Smooth muscle cell (in vitro differentiated cells): ENCODE measurements at regions not wholly inside any gene's neighbourhood (a gene's known extent, or its start where the extent isn't known, plus 50 kb on each side); places are given as distances from the start of the nearest gene placed in this dataset.

Experiments used
- DNase-seq: peaks from one replicate; lab custom pipeline; 2025; ENCODE audit not compliant: unreplicated experiment; lab: John Stamatoyannopoulos, UW
- H2AFZ ChIP-seq: fragments of 200-600 bp; sonication (generic); 2 replicates; pipeline ENCODE4 v1.6.0; 2016; ENCODE audit warnings: antibody characterized with exemption, low read depth, mild to moderate bottlenecking
- H3F3A ChIP-seq: fragments of 200-600 bp; sonication (generic); 2 replicates; pipeline ENCODE4 v1.6.0; 2017; ENCODE audit warnings: antibody characterized with exemption, low read depth
- H3K27ac ChIP-seq: fragments of 200-600 bp; sonication (generic); 2 replicates; pipeline ENCODE4 v1.5.1; 2016; ENCODE audit warnings: low read depth, mild to moderate bottlenecking
- H3K27me3 ChIP-seq: fragments of 200-600 bp; sonication (generic); 2 replicates; pipeline ENCODE4 v1.6.1; 2016; ENCODE audit warnings: low read depth, mild to moderate bottlenecking
- H3K36me3 ChIP-seq: fragments of 200-600 bp; sonication (generic); 2 replicates; pipeline ENCODE4 v1.5.1; 2016; ENCODE audit warnings: low read depth
- H3K4me1 ChIP-seq: fragments of 200-600 bp; sonication (generic); 2 replicates; pipeline ENCODE4 v1.5.1; 2016; ENCODE audit warnings: low read depth
- H3K4me2 ChIP-seq: fragments of 200-600 bp; sonication (generic); 2 replicates; pipeline ENCODE4 v1.6.0; 2016; ENCODE audit warnings: mild to moderate bottlenecking
- H3K4me3 ChIP-seq: fragments of 200-600 bp; sonication (generic); 2 replicates; pipeline ENCODE4 v1.5.1; 2016; ENCODE audit warnings: mild to moderate bottlenecking
- H3K79me2 ChIP-seq: fragments of 200-600 bp; sonication (generic); 2 replicates; pipeline ENCODE4 v1.6.0; 2016; ENCODE audit warnings: low read depth, mild to moderate bottlenecking
- H3K9ac ChIP-seq: fragments of 200-600 bp; sonication (generic); 2 replicates; pipeline ENCODE4 v1.6.0; 2016; ENCODE audit warnings: low read depth
- H3K9me3 ChIP-seq: fragments of 200-600 bp; sonication (generic); replicated peaks from 2 replicates; pipeline ENCODE4 v1.5.1; 2016; ENCODE audit warnings: low read depth
- H4K20me1 ChIP-seq: fragments of 200-600 bp; sonication (generic); 2 replicates; pipeline ENCODE4 v1.6.0; 2016; ENCODE audit warnings: low read depth
- CTCF ChIP-seq: fragments of 200-600 bp; sonication (generic); IDR thresholded peaks from 2 replicates; pipeline ENCODE4 v1.5.1; 2017; ENCODE audit warnings: borderline replicate concordance, mild to moderate bottlenecking, antibody characterized with exemption; ENCODE audit not compliant: insufficient read depth, poor library complexity, severe bottlenecking
- WGBS: methylation state at CpG from one replicate; pipeline ENCODE4 v1.1.7; 2016; ENCODE audit warnings: low lambda C conversion rate; 5-methylcytosine and 5-hydroxymethylcytosine counted together

GRCh38 chr3:193119926-193120325 is 121.1 kb upstream of the PLAAT1 start:
- 94% methylated on average over 3 of the region's 3 CpGs for WGBS
- no peak overlapping the region for H3K27ac ChIP-seq
- no peak for DNase-seq
- H3F3A ChIP-seq = no peaks in the 10 kb centered on the region
- H3K4me1 ChIP-seq = no peaks in the 10 kb centered on the region
- H3K9ac ChIP-seq = no peak overlapping the region
- H3K9me3 ChIP-seq = no peaks in the 10 kb centered on the region
- TF ChIP-seq CTCF = no peak
- no peaks in the 10 kb centered on the region for H3K79me2 ChIP-seq
- H3K36me3 ChIP-seq = no peaks in the 10 kb centered on the region
- H4K20me1 ChIP-seq = no peaks in the 10 kb centered on the region
- no peak overlapping the region for H2AFZ ChIP-seq
- no peak overlapping the region for H3K4me2 ChIP-seq
- H3K27me3 ChIP-seq = no peaks in the 10 kb centered on the region
- H3K4me3 ChIP-seq = no peak overlapping the region

GRCh38 chr3:193124861-193125260 is 116.2 kb upstream of the PLAAT1 start:
- no peaks in the 10 kb centered on the region for H3F3A ChIP-seq
- no peak overlapping the region for H3K4me3 ChIP-seq
- no peaks in the 10 kb centered on the region for H3K9me3 ChIP-seq
- H3K27me3 ChIP-seq = no peaks in the 10 kb centered on the region
- H3K27ac ChIP-seq = no peak overlapping the region
- H3K4me1 ChIP-seq = no peaks in the 10 kb centered on the region
- no peak overlapping the region for H3K4me2 ChIP-seq
- no peak for TF ChIP-seq CTCF
- WGBS = 81% methylated on average over 9 of the region's 9 CpGs
- H4K20me1 ChIP-seq = no peaks in the 10 kb centered on the region
- no peak overlapping the region for H2AFZ ChIP-seq
- no peaks in the 10 kb centered on the region for H3K79me2 ChIP-seq
- no peaks in the 10 kb centered on the region for H3K36me3 ChIP-seq
- no peak for DNase-seq
- no peak overlapping the region for H3K9ac ChIP-seq

- 70% methylated on average over 4 of the region's 4 CpGs for WGBS
- H3K4me1 ChIP-seq = no peaks in the 10 kb centered on the region
- no peaks in the 10 kb centered on the region for H3K27me3 ChIP-seq
- no peak overlapping the region for H3K9ac ChIP-seq
- H3K36me3 ChIP-seq = no peaks in the 10 kb centered on the region
- H3F3A ChIP-seq = no peaks in the 10 kb centered on the region
- no peak overlapping the region for H3K4me2 ChIP-seq
- no peak for TF ChIP-seq CTCF
- no peak for DNase-seq
- H3K27ac ChIP-seq = no peak overlapping the region
- no peak overlapping the region for H2AFZ ChIP-seq
- H3K79me2 ChIP-seq = no peaks in the 10 kb centered on the region
- H3K9me3 ChIP-seq = no peaks in the 10 kb centered on the region
- H3K4me3 ChIP-seq = no peak overlapping the region
- no peaks in the 10 kb centered on the region for H4K20me1 ChIP-seq
Observed at GRCh38 chr3:193129607-193130006, 111.4 kb upstream of the PLAAT1 start.

GRCh38 chr3:193130576-193130975 is 110.4 kb upstream of the PLAAT1 start:
- no peak for TF ChIP-seq CTCF
- Histone ChIP-seq H3K79me2 (no peaks in the 10 kb centered on the region), H3K9ac (no peak overlapping the region), H3K4me3 (no peak overlapping the region), H2AFZ (no peak overlapping the region), H4K20me1 (no peaks in the 10 kb centered on the region), H3K9me3 (no peaks in the 10 kb centered on the region), H3K4me2 (no peak overlapping the region), H3F3A (no peaks in the 10 kb centered on the region), H3K27ac (no peak overlapping the region), H3K27me3 (no peaks in the 10 kb centered on the region), H3K36me3 (no peaks in the 10 kb centered on the region), H3K4me1 (no peaks in the 10 kb centered on the region)
- DNase-seq = no peak
- WGBS = 95% methylated on average over 4 of the region's 4 CpGs
